Fibroblast of mammary gland (primary cell): ENCODE measurements at regions not wholly inside any gene's neighbourhood (a gene's known extent, or its start where the extent isn't known, plus 50 kb on each side); places are given as distances from the start of the nearest gene placed in this dataset.

Experiments used
- DNase-seq: peaks from one replicate; pipeline ENCODE4 v3.0.0-alpha.2; 2010; ENCODE audit warnings: low read depth
- H3K4me3 ChIP-seq: 2 replicates; pipeline ENCODE4 v1.5.1; 2011; ENCODE audit warnings: low read depth, mild to moderate bottlenecking, low read length, moderate library complexity; ENCODE audit not compliant: control insufficient read depth
- TF ChIP-seq, protein P1 (sequence below): conservative IDR thresholded peaks from 2 replicates; pipeline ENCODE4 v1.5.1; 2011; ENCODE audit warnings: low read depth, low read length, inconsistent platforms; ENCODE audit not compliant: control insufficient read depth, insufficient read depth

DNA sequence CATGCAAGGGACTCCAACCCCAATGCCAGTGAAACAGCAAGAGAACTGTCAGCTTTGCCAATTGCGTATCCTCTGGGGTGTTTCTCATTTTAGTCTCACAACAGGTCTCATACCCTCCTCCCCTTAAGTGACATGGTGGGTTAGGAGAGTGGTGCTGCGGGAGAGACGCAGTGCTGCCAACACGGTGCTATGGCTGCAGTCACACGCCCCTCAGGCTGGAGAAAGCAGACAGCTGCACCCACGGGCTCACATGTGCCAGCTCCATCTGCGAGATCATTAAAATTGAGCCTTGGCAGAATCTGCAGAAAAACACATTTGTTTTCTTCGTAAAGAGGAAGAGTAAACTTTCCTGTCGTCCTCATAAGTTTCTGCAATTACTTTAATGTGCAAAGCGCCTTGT lies 114.7 kb downstream of the ANKRD60 start:
- TF ChIP-seq, protein P1, sequence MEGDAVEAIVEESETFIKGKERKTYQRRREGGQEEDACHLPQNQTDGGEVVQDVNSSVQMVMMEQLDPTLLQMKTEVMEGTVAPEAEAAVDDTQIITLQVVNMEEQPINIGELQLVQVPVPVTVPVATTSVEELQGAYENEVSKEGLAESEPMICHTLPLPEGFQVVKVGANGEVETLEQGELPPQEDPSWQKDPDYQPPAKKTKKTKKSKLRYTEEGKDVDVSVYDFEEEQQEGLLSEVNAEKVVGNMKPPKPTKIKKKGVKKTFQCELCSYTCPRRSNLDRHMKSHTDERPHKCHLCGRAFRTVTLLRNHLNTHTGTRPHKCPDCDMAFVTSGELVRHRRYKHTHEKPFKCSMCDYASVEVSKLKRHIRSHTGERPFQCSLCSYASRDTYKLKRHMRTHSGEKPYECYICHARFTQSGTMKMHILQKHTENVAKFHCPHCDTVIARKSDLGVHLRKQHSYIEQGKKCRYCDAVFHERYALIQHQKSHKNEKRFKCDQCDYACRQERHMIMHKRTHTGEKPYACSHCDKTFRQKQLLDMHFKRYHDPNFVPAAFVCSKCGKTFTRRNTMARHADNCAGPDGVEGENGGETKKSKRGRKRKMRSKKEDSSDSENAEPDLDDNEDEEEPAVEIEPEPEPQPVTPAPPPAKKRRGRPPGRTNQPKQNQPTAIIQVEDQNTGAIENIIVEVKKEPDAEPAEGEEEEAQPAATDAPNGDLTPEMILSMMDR, result no peak
- no peak for DNase-seq
- H3K4me3 ChIP-seq, result no peak overlapping the region

DNA sequence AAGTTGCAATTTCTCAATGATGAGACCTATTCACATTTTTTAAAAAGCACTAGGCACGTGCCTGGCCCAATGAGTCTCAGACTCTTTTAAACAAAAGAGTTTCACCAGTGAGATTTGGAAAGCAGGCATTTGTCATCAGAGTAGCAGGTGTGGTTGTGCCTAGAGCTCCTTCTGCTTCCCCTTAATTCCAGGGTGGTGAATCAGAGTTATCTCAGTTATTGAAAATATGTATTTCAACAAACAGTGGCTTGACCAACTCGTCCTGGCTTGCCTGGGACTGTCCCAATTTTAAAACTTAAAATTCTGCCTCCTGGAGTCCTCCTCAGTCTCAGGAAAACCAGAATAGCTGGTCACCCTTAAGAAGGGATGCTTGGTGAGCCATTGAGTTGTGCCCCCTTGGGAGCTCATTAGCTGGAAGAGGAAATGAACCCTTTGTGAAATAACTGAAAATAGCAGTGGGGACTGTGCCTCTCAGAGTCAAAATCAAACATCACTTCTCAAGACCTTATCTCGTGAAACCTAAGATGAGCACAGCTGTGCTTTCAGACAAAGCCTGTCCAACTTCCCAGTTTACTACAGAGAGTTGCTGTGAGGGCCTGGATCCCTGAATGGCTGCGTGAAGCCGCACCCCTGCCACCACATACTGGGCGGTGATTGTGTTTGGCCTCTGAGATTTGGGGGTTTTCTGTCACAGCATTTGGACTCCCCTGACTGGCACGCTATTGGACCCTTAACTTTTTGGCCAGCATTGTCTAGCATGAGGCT lies 116.3 kb downstream of the ANKRD60 start:
- DNase-seq, result peak; percentile 23
- TF ChIP-seq, protein P1, result no peak
- H3K4me3 ChIP-seq, result no peak overlapping the region

DNA sequence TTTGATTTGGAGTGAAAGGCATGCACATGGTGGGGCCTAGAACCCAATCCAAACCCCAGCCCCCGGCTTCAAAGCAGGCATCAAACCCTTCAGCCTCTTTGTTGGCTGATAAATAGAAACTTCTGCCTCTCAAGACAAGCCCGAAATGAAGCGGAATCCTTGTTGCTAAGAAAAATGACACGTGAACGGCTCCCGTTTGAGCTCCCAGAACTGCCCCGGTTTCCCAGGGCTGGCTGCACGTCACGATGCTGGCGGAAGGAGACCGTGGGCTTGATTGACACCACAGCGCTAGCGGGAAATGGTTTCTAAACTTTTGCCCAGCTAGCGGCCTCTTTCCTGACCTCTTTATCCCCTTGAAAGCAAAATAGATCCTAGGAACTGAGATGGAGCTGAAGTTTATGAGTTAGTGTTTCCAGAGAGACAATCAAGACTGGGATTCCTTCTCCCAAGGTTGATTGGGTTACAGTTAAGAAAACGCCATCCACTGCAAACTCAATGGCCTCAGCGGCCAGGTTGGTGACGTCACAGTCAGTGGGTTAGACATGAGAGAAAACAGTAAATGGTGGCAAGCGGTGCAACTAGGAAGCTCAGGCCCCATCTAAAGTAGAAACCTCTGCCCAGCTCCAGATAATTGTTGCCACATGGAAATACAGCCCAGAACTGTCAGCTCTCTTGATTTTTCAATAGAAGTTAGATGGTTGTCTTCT lies 117.0 kb downstream of the ANKRD60 start:
- H3K4me3 ChIP-seq, result no peak overlapping the region
- DNase-seq, result no peak
- TF ChIP-seq, protein P1, result no peak

- DNase-seq, result no peak
- TF ChIP-seq, protein P1, result no peak
- no peak overlapping the region for H3K4me3 ChIP-seq
Measured at GRCh38 chr20:58109918-58110635, 118.4 kb downstream of the ANKRD60 start.

DNA sequence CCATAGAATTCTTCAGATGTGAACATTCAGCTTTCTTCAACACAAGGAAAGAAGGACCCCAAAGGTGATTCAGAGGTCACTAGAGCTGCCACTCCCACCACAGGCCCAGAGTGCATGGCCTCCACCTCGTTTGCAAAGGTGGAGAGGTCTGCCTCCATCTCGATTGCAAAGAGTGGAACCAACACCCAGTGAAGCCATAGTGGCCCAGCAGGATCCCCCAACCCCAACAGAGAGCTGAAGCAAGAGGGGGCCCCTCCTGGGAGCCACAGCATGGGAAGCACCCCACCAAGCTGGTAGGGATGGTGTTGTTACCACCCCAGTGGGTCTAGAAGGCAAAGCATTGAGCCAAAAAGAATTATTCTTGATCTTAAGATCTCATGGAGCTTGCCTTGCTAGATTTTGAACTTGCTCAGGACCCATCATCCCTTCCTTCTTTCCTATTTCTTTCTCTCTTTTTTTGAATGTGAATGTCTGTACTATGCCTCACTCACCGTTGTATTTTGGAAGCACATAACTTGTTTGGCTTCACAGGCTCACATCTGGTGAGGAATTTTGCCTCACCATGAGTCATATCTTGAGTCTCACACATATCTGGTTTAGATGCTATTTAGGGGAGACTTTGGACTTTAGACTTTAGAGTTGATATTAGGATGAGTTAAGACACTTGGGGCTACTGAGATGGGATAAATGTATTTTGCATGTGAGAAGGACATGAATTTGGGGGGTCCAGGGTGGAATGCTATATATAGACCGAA lies 119.2 kb downstream of the ANKRD60 start:
- TF ChIP-seq, protein P1, result no peak
- no peak overlapping the region for H3K4me3 ChIP-seq
- DNase-seq, result peak; percentile 73

- TF ChIP-seq, protein P1, result no peak
- no peak overlapping the region for H3K4me3 ChIP-seq
Measured at GRCh38 chr20:58107533-58107932, 120.9 kb downstream of the ANKRD60 start.

More at GRCh38 chr20:58107533-58107932, 120.9 kb downstream of the ANKRD60 start:
- no peak for DNase-seq
